SK-N-MC (cell line): ENCODE measurements at regions not wholly inside any gene's neighbourhood (a gene's known extent, or its start where the extent isn't known, plus 50 kb on each side); places are given as distances from the start of the nearest gene placed in this dataset.
A peak's percentile ranks its signal among the peaks of the same experiment; 100 is the strongest.
"Not testable (repeated sequence)": the region's sequence is repeated elsewhere in the genome, so short reads cannot be mapped to it uniquely, and the experiment has no call there.

ENCODE experiments used
- DNase-seq: peaks from one replicate; pipeline ENCODE4 v3.0.0-alpha.2; 2011; ENCODE audit warnings: low read depth, low spot score
- H3K27ac ChIP-seq: fragments of 200-600 bp; sonication (generic); 2 replicates; pipeline ENCODE4 v1.5.1; 2016; ENCODE audit warnings: mixed run types
- H3K36me3 ChIP-seq: fragments of 200-600 bp; sonication (generic); 2 replicates; pipeline ENCODE4 v1.6.1; 2017; ENCODE audit warnings: antibody characterized with exemption, low read length, mixed read lengths; ENCODE audit not compliant: insufficient read depth
- H3K4me3 ChIP-seq: fragments of 200-600 bp; sonication (generic); 2 replicates; pipeline ENCODE4 v1.5.1; 2016
- H3K9ac ChIP-seq: fragments of 200-600 bp; sonication (generic); 2 replicates; pipeline ENCODE4 v1.8.0; 2017; ENCODE audit warnings: mixed run types, mixed read lengths; ENCODE audit not compliant: insufficient read length
- H3K9me3 ChIP-seq: fragments of 200-600 bp; sonication (generic); 2 replicates; pipeline ENCODE4 v1.6.1; 2017; ENCODE audit warnings: low read depth, mild to moderate bottlenecking, antibody characterized with exemption, low read length, moderate library complexity, mixed read lengths
- EZH2 ChIP-seq: fragments of 200-600 bp; sonication (generic); IDR thresholded peaks from one replicate; pipeline ENCODE4 v1.6.1; 2017; ENCODE audit warnings: antibody characterized with exemption
- FOXP2 ChIP-seq: optimal IDR thresholded peaks from 2 replicates; pipeline ENCODE3; 2011; ENCODE audit warnings: mild to moderate bottlenecking, moderate library complexity; ENCODE audit not compliant: insufficient read depth; ENCODE audit errors: extremely low read length, control extremely low read depth
- POLR2AphosphoS5 ChIP-seq: IDR thresholded peaks from 2 replicates; pipeline ENCODE4 v1.6.1; 2012; ENCODE audit warnings: mild to moderate bottlenecking, low read depth, low read length, borderline replicate concordance

- no peak for DNase-seq
- no peak overlapping the region for H3K9ac ChIP-seq
- no peak for TF ChIP-seq POLR2AphosphoS5
- TF ChIP-seq FOXP2: no peak
- no peak for TF ChIP-seq EZH2
Measured at GRCh38 chr3:188979669-188980310, 192.0 kb upstream of the TPRG1 start.

GRCh38 chr3:188993181-188993580 lies 178.6 kb upstream of the TPRG1 start:
- Histone ChIP-seq H3K36me3 (no peaks in the 10 kb centered on the region), H3K9me3 (no peaks in the 10 kb centered on the region), H3K27ac (no peak overlapping the region), H3K4me3 (no peak overlapping the region), H3K9ac (no peak overlapping the region)
- DNase-seq: no peak
- TF ChIP-seq POLR2AphosphoS5 (no peak), FOXP2 (no peak), EZH2 (no peak)

More at GRCh38 chr3:188979669-188980310, 192.0 kb upstream of the TPRG1 start:
- Histone ChIP-seq H3K36me3 (no peaks in the 10 kb centered on the region), H3K9me3 (no peaks in the 10 kb centered on the region), H3K27ac (no peak overlapping the region), H3K4me3 (peak overlapping the region; percentile 47)

GRCh38 chr3:189001559-189001958 lies 170.2 kb upstream of the TPRG1 start:
- Histone ChIP-seq H3K27ac (no peak overlapping the region), H3K9me3 (no peaks in the 10 kb centered on the region), H3K36me3 (no peaks in the 10 kb centered on the region), H3K4me3 (no peak overlapping the region), H3K9ac (no peak overlapping the region)
- no peak for DNase-seq
- TF ChIP-seq FOXP2: no peak
- TF ChIP-seq EZH2: no peak
- no peak for TF ChIP-seq POLR2AphosphoS5

- H3K9me3 ChIP-seq: no peaks in the 10 kb centered on the region
- no peak overlapping the region for H3K27ac ChIP-seq
- no peaks in the 10 kb centered on the region for H3K36me3 ChIP-seq
- no peak for DNase-seq
- no peak overlapping the region for H3K9ac ChIP-seq
- H3K4me3 ChIP-seq: no peak overlapping the region
- no peak for TF ChIP-seq POLR2AphosphoS5
- TF ChIP-seq FOXP2: no peak
- no peak for TF ChIP-seq EZH2
Measured at GRCh38 chr3:189003410-189003809, 168.4 kb upstream of the TPRG1 start.

- H3K27ac ChIP-seq: no peak overlapping the region
- H3K9me3 ChIP-seq: no peaks in the 10 kb centered on the region
- H3K36me3 ChIP-seq: no peaks in the 10 kb centered on the region
Measured at GRCh38 chr3:189013224-189013888, 158.4 kb upstream of the TPRG1 start.

GRCh38 chr3:189014526-189014925 lies 157.2 kb upstream of the TPRG1 start:
- Histone ChIP-seq H3K27ac (no peak overlapping the region), H3K9ac (no peak overlapping the region), H3K4me3 (no peak overlapping the region), H3K36me3 (no peaks in the 10 kb centered on the region), H3K9me3 (no peaks in the 10 kb centered on the region)
- TF ChIP-seq EZH2 (no peak), FOXP2 (no peak), POLR2AphosphoS5 (no peak)
- DNase-seq: no peak

More at GRCh38 chr3:189013224-189013888, 158.4 kb upstream of the TPRG1 start:
- no peak overlapping the region for H3K4me3 ChIP-seq
- no peak for DNase-seq
- TF ChIP-seq FOXP2 (no peak), EZH2 (no peak), POLR2AphosphoS5 (no peak)
- H3K9ac ChIP-seq: no peak overlapping the region

GRCh38 chr3:189022576-189023466 lies 148.9 kb upstream of the TPRG1 start:
- DNase-seq, H3K36me3 ChIP-seq, H3K9me3 ChIP-seq, H3K27ac ChIP-seq, H3K4me3 ChIP-seq, H3K9ac ChIP-seq: not testable (repeated sequence)

- TF ChIP-seq EZH2 (no peak), POLR2AphosphoS5 (no peak), FOXP2 (no peak)
- H3K9ac ChIP-seq: no peak overlapping the region
- DNase-seq: no peak
Measured at GRCh38 chr3:189025866-189026265, 145.9 kb upstream of the TPRG1 start.

More at GRCh38 chr3:189025866-189026265, 145.9 kb upstream of the TPRG1 start:
- Histone ChIP-seq H3K9me3 (no peaks in the 10 kb centered on the region), H3K36me3 (no peaks in the 10 kb centered on the region), H3K27ac (no peak overlapping the region), H3K4me3 (no peak overlapping the region)
